AG20443 (cell line): ENCODE measurements at regions not wholly inside any gene's neighbourhood (a gene's known extent, or its start where the extent isn't known, plus 50 kb on each side); places are given as distances from the start of the nearest gene placed in this dataset.
"Not testable (repeated sequence)": the region's sequence is repeated elsewhere in the genome, so short reads cannot be mapped to it uniquely, and the experiment has no call there.

Experiments
- DNase-seq: peaks from one replicate; pipeline ENCODE4 v3.0.0; 2012; ENCODE audit warnings: low spot score, mixed read lengths

DNA sequence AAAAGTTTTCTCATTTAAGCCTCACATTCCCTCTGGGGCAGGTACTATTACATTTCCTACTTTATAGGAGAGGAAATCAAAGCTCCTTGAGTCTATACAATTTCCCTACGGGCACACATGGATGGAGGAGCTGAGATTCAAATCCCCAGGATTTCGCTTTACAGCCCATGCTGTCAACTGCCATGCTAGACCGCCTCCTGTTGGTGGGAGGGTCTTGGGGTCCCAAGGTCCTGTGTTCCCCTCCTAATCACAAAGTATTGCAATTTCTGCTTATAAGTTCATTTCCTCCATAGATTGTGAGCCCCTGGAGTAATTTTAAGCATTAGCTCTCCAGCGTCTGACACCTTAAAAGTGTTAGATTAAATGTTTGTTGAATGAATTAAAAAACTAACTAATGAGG, 95.9 kb upstream of the SMARCA2 start:
- no peak for DNase-seq

DNA sequence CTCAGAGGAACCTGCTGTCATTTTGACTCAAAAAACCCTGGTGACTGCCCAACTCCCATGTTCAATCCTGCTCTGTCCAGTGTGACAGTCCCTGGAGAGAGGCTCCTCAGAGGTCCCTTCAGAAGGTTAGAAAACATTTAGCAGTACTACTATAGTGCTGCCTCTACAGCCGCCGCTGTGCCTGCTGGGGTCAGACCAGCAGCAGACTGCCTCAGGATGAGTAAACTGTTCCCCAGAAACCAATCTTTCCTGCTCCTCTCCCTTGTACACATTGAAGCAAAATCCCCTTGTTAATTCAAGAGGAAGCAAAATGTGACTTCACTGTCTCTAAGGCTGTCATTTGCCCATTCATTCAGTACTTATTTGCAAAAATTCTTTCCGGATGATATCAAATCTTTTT, 94.8 kb upstream of the SMARCA2 start:
- no peak for DNase-seq

DNA sequence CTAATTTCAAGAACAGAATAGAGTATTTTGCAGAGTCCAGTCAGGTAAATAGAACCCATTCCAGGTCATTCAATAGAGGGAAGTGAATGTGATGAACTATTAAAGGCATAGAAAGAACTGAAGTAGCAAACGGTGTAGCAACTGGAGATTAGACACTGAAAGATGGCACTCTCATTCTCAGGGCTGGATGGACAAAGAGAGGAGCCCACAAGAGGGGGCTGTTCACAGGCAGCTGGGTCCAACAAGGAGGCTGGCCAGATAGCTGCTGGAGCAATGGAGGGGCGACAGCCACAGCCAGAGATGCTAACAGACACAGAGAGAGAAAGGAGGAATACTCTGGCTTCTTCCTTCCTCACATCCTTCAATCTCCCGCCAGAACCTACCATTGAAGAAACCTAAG, 93.1 kb upstream of the SMARCA2 start:
- DNase-seq: no peak

DNA sequence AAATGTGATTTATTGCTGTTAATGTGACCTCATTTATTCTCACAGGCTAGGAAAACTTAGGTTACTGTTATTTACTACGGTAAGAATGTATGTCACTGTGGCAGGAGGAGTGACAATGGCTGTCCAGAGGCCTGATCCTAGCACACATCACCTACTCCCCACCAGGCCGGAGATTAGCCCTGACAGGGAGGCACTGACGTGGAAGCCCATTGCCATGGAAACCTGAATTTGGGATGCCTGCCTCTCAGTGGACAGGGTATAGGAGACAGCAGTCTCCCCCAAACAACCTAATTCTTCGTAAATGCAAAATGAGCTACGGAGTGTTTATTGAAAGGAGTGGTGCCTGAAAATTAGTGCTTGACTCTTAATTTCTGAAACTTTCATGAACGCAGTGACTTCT, 87.6 kb upstream of the SMARCA2 start:
- no peak for DNase-seq

DNA sequence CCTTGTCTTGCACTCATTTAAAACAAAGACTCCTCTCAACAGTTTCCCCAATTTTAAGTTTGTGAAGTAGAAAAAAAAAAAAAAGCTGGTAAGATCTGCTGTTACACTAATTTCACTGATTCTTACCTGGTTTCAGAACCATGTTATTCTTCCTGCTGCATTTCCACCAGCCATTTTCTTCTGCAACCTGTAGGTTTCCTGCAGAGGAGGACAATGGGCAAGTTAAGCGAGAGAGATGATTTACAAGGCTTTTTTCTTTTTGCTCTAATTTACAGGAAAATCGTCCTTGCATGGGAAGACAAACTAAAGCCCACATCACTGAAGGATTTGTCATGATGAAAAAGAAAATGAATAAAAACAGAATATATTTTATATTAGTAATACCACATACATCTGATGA, 86.0 kb upstream of the SMARCA2 start:
- DNase-seq: no peak

DNA sequence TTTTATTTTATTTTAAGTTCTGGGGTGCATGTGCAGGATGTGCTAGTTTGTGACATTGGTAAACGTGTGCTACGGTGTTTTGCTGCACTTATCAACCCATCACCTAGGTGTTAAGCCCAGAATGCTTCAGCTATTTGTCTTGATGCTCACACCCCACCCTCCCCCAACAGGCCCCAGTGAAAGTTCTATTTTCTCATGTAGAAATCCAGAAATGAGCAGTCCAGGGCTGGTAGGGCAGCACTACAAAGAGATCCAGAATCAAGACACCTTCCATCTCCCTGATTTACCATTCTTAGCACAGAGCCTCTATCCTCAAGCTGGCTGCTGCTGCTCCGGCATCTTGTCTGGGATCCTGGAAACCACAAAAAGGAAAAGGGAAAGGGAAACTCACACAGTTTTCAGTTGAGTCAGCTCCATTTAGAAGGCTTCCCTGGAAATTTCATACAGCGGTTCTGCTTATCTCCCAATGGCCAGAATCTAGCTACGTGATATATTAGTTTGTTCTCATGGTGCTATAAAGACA, 85.4 kb upstream of the SMARCA2 start:
- DNase-seq: no peak

DNA sequence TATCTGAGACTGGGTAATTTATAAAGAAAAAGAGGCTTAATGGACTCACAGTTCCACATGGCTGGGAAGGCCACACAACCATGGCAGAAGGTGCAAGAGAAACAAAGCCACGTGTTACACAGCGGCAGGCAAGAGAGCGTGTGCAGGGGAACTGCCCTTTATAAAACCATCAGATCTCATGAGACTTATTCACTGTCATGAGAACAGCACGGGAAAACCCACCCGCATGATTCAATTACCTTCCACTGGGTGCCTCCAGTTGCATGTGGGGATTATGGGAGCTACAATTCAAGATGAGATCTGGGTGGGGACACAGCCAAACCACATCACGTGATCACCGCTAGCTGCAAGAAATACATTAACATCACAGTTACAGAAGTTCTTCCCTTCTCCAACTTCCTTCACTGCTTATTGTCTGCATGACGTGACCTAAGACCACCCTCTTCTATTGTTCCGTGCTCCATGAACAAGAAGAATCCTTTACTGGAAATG, 84.9 kb upstream of the SMARCA2 start:
- not testable (repeated sequence) for DNase-seq

DNA sequence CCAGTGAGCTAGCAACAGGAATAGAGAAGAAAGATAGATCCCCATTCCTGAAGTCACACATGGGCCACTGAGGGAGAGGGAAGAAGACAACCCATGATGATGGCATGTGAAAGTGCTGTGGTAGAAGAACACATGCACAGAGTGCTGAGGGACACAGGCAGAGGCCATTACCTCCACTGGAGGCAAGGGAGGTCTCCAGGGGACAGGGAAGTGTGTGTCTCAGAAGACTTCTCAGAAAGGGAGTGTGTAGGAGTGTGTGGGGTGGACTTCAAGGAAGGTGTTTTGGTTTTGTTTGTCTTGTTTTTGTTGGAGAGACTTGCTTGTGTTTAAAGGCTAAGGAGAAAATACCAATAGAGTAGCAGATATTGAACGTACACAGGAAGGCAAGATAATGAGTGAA, 77.0 kb upstream of the SMARCA2 start:
- no peak for DNase-seq

DNA sequence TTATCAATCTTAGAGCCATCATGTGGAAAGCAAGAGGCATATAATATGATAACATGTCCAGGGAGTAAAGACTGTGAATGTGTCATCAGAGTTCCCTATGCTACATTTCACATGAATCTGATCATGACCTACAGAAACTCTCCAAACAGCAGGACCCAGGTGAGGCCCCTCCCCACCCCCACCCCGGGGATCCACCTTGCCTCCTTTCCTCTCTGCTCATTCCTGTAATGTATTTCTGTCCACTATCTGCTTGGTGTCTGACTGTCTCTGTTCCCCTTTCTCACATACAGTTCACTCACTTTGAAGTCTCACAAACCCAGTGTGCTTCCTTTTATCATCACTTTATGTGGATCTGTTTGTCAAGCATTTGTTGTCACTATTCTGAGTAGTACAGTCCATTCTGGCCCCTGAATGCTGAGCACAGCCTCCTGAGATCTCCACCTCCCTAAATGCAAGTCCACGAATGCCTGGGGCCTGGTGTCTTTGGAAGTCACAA, 76.4 kb upstream of the SMARCA2 start:
- DNase-seq: no peak

DNA sequence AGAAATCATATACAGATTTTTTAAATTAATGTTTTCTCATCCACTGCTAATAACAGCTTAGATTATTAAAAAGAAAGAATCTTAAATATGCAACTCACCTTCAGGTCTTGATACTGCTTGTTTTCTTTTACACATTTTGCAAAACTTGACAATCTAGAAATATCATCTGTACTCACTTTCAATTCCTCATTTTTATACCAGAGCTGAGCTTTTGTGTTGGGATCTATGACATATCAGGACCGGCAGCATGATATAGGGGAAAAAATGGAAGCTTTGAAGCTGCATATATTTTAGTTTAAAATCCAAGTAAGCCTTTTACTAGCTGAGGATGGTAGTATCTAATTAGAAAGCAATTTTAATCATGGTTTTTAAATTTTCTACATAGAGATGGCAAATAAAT, 75.7 kb upstream of the SMARCA2 start:
- DNase-seq: no peak

DNA sequence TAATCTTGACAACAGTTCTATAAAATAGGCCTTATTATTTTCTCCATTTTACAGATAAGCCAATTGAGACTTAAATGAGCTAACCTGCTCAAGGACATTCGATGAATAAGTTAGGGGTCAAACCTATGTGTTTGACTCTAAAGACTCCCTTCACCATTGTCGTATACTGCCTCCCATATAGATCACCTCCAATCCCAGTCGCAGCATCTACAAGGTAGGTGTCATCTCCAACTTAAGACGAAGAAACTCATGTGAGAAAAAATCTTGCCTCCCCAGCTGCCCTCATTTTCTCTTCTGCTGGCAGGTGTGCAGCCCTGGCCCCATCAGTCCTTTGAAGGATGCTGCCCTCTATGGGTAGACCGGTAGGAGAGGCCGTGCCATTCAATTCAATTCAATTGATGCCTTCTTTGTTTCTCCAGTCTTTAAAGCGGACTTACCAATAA, 75.2 kb upstream of the SMARCA2 start:
- peak; percentile 48 for DNase-seq

DNA sequence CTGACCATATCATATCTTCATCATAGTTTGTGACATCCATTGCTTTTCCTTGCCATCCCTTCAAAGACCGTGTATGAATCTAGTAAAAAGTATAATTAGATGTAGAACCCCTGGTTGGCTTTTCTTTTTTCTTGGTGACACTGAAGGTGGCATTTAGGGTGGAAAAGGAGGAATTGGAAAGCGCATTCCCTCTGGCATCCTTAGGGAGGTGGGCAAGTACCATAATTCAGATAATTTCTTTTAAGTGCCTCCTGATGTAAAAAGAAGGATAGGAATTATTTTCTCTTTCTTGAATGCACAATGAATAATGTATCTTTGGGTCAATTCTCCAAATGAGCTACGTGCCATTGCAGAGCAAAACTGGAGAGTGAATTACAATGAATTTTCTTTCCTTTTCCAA, 73.2 kb upstream of the SMARCA2 start:
- peak; percentile 25 for DNase-seq

DNA sequence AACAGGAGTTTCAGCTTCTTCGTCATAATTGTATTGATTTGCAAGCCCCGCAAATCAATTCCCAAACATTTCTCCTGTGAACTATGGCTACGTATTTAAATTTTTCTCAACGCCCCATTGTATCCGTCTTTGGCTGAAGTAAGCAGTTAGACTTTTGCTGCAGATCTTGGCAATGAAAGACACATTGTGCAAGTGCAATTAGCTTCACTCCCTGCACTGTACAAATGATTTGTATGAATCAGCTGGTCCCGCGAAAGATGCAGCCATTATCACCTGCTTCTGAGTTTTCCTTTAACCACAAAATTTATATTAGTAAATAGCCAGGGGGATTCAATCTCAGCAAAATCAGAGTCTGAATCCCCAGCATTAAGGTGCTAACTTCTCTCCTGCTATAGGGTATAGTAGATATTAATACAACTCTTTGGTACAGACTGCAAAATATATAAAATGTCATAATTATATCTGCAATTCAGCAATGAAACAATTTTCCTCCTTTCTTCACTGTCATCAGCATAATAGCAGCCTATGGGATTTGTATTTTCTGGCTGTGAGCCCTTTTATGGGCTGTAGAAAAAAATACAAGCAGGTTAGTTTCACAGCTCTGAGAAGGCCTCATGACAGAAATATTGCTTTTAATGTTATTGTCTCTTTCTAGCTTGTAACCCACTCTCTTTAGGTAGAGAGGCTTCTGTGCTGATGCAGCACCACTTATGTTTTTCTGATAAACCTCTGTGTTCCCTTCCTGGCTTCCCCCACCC, 68.4 kb upstream of the SMARCA2 start:
- no peak for DNase-seq

DNA sequence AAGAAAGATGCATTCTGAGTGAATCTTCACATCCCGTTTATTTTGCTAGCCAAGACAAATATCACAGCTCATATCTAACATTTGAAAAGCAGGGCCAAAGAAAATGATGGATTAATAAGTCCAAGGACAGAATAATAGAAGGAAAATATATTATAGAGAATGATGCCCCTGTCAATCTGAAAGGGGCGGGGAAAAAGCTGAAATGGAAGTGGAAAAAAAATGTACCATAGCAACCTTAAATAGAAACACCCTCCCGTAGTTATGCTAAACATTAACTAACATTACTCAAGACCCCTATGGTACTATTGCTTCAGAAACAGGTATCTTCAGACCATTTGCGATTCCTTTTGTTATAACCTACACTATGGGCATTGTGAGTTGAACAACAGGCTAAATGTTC, 67.7 kb upstream of the SMARCA2 start:
- no peak for DNase-seq

DNA sequence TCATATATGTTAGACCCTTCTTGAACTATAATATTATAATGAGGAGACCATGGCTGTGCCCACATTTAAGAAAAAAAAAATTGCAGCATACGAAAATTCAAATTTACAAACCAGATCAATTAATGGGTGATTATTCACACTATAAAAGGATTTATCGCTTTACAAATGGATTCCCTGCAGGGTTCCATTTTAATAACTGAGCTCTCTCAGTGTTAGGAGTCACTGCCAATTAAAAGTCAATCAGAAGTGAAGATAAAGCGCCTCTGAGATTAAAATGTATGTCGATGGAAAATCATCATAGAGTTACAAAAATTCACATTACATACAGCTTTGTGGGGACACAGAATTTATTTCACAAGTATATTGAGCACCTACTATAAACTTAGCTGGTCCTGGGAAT, 66.6 kb upstream of the SMARCA2 start:
- no peak for DNase-seq

DNA sequence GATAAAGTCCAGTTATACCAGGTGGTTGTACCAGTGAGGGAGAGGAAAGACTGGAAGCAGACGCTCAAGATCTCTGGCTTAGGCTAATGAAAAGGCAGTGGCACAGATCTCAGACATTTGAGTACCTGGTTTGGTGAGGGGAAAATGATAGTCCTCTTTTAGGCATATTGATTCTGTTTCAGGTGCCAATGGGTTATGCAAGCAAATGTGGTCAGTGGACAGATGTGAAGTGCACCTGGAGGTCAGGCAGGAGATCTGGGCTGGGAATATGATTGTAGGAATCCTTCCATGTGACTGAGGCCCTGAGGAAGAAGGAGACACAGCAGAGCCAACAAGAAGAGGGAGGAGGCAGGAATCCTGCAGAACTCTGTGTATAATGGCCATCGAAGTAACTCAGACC, 63.7 kb upstream of the SMARCA2 start:
- no peak for DNase-seq

DNA sequence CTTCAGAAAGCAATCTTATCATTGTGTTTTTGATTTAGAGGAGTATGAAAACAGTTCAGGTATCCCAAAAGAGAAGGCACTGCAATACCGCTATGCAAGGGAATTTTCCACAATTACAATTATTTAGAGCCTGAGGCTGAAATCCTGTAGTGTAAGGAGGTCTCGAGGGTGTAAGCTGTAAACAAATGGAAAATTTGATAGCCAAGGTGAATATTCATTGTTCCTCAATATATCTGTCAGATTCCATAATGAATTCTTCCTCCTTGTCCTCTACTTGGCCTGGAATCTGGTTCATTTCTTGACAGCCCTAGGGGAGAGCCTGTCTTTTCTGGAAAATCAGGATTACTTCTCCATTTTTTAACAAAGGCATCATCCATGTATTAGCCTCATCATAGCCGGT, 63.1 kb upstream of the SMARCA2 start:
- no peak for DNase-seq

DNA sequence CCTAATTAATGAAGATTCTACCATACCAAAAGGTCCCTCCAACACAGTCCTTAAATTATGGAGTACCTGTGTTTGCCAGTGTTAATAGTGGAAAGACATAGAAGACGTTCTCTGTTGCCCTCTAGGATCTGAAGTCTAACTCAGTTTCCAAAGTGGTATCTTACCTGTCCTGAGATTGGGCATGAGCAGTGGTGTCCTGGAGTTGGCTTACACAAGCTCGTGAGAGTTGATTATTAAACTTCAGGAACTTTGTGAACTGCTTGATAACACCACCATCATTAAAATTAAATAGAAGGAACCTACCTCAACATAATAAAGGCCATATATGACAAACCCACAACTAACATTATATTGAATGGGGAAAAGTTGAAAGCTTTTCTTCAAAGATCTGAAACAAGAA, 60.9 kb upstream of the SMARCA2 start:
- DNase-seq: no peak

DNA sequence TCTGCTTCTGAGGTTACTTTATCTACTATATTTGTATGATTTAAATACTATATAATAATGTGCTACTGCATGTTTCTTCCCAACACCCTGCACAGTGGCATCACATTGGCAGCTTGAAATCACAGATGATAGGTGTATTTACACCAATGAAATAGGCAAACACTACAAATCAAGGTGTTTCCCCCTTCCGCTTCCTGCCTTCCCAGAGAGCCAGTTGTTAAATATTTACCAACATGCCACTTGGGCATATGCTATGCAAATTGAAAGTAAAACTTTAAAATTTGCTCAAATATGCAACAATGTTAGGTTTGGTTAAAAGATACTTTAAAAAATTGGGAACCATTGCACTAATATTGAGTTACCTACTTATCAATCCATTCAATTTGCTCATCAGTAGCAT, 58.2 kb upstream of the SMARCA2 start:
- DNase-seq: no peak

DNA sequence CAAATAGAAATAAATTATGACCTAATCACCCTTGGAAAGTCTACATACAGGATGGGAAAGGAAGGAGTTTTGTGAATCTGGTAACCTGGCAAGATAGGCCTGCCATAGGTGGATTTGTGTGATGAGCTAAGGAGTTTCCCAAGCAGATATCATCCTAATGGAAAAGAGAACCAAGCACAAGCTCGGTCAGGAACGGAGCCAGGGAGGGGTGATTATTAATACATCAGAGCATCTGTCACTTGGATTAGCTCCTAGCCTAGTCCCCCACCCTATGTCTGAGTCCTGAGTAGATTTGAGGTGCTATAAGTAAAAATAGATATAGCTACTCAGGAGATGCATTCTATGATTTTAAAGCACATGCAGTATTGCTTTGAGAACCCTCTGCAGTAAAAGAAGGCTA, 57.3 kb upstream of the SMARCA2 start:
- no peak for DNase-seq

DNA sequence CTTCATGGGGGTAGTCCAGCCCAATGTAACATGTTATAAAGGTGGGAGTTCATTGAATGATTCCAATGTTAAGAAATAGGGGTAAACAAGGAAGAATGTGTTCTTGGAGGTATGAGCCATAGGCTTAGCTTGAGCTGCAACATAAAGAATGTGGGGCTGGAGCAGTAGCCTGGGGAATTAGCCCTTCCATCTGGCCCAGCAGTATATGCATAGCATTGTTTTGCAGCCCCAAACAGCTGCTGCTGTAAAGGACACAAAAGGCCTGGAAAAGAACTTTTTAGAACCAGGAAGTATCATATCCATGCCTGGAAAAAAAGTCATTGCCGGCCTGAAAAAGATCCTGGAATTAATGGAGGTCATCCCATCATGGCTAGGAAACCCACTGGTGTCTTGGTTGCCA, 55.8 kb upstream of the SMARCA2 start:
- DNase-seq: no peak

DNA sequence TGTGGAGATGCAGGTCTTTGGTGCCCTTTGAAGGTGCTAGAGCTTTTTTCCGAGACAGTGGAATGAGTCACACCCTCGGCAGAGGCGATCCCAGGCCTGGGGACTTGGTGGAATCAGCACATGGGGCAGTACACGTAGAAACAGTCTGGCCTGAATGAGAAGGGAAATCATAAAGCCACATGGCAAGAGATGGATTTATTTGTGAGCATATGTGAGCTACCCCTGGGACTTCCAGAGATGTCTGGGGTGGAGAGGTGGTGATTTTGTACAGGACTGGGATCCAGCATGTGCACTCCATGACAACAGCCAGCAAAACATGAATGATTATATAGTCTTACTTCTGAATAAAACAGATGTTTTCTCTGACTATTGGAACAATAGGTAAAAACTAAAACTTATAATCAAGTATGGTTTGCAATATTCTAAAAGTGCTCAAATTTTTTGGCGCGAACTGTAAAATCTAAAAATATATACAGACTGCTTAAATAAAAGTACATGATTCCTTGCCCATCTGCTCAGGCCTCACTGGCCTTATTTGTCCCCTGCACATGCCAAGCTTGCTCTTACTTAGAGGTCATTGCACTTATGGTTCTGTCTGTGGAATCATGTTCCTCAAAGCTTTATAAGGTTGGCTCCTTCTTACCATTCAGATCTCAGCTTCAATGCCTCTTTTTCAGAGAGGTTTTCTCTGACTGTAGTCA, 54.7 kb upstream of the SMARCA2 start:
- no peak for DNase-seq

DNA sequence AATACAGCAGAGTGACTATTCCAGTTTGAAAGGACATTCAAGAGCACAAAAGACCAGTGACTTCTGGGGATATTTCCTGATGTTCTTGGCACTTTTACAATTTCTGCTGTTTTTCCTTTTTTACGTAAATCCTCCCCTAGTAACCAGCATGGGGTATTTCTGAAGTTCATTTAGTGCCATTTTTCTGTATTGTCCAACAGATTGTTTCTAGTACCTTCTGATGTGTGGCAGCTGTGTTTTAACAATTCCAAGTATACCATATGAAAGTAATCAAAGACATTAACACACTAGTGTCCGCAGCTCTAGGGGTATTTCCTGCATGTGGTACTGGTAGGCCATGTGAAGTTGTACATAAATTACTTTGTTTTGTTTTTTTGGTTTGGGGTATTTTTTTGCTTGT, 53.0 kb upstream of the SMARCA2 start:
- DNase-seq: no peak
